Pancreas (tissue), 10 donors: ENCODE measurements at regions not wholly inside any gene's neighbourhood (a gene's known extent, or its start where the extent isn't known, plus 50 kb on each side); places are given as distances from the start of the nearest gene placed in this dataset.

ENCODE experiments used
- ATAC-seq, 4 donors: fragments of 200-7000 bp; cut with Tn5 transposase; one replicate each; pipeline versions ENCODE4 v1.8.0 to v1.9.1; 2020; ENCODE audit warnings: mild to moderate bottlenecking in 4 of 4, moderate library complexity in 4 of 4
- DNase-seq, 6 donors: peaks; one replicate each; pipeline ENCODE4 v3.0.0-alpha.2; 2020
- FAIRE-seq: peaks from 2 replicates; lab custom pipeline; 2012; peaks lifted over from hg19 to GRCh38; lab: Jason Lieb, UNC
- H3K27ac ChIP-seq, 4 donors: fragments of 200-600 bp; sonication (generic); 1 replicate in 3 of 4; 2 replicates in 1 of 4; pipeline versions ENCODE4 v1.5.0 to v1.8.0; 2020
- H3K27me3 ChIP-seq, 4 donors: fragments of 200-600 bp; one replicate each; pipeline ENCODE4 v1.8.0; 2021
- H3K36me3 ChIP-seq, 3 donors: fragments of 200-600 bp; sonication (generic) in 1 of 3; one replicate each; pipeline versions ENCODE4 v1.5.0 to v1.8.0; 2020 to 2021
- H3K4me1 ChIP-seq, 3 donors: fragments of 200-600 bp; one replicate each; pipeline ENCODE4 v1.8.0; 2021
- H3K4me3 ChIP-seq, 4 donors: fragments of 200-600 bp; sonication (generic) in 2 of 4; one replicate each; pipeline versions ENCODE4 v1.5.0 to v1.8.0; 2020 to 2021
- H3K9me3 ChIP-seq, 4 donors: fragments of 200-600 bp; one replicate each; pipeline ENCODE4 v1.8.0; 2021
- CTCF ChIP-seq, 4 donors: fragments of 200-600 bp; sonication (generic) in 3 of 4; IDR thresholded peaks; one replicate each; pipeline versions ENCODE4 v1.5.0 to v1.8.0; 2021; ENCODE audit warnings: antibody characterized with exemption in 4 of 4
- WGBS, 2 donors: extraction: QIAGEN DNeasy Blood & Tissue Kit; methylation state at CpG; one replicate each; pipeline ENCODE4 v1.1.7; 2013; 5-methylcytosine and 5-hydroxymethylcytosine counted together
- intact Hi-C, 3 donors: fragments of 100-400 bp; cut with DNase I; formaldehyde crosslinking; loops; one replicate each; pipeline versions ENCODE4 v1.11.1 to v1.14.2; 2022
- donor health status: healthy with polysubstance abuse.
- donor health status: DM: no; HTN: no; CAD: no; lungs with moderate emphysema.
- donor health status: DM: no; HTN: no; CAD: no.
- donor health status: control.
- donor health status: control.
- donor health status: Bipolar disorder and iron deficiency.
- donor health status: DM: yes; HTN: yes; CAD: no.
- donor health status: DM: no; HTN: no; CAD: no.
- donor health status: DM: no; HTN: no; CAD: no.
- donor health status: DM: yes; HTN: yes; CAD: no.

GRCh38 chr3:180855956-180856355, 56.5 kb upstream of the FXR1 start:
- Histone ChIP-seq H3K9me3 (no peaks in the 10 kb centered on the region), H3K27ac (no peak overlapping the region), H3K4me3 (no peak overlapping the region), H3K27me3 (no peaks in the 10 kb centered on the region), H3K36me3 (no peaks in the 10 kb centered on the region), H3K4me1 (no peaks in the 10 kb centered on the region)
- 65 to 85% methylated on average over 3 of the region's 3 CpGs for WGBS, 2 donors
- ATAC-seq (no peak), DNase-seq (no peak), FAIRE-seq (no peak)
- intact Hi-C loops, result no loop called here
- no peak for TF ChIP-seq CTCF (IDR thresholded peaks at IDR 0.05)

- no peak for ATAC-seq
- Histone ChIP-seq H3K9me3 (no peaks in the 10 kb centered on the region), H3K27me3 (no peaks in the 10 kb centered on the region), H3K27ac (no peak overlapping the region), H3K4me3 (no peak overlapping the region), H3K4me1 (no peaks in the 10 kb centered on the region), H3K36me3 (no peaks in the 10 kb centered on the region)
- intact Hi-C loops, result no loop called here
- TF ChIP-seq CTCF (IDR thresholded peaks at IDR 0.05), result no peak
- FAIRE-seq, result no peak
- no peak for DNase-seq
Measured at GRCh38 chr3:180860180-180860858, 52.2 kb upstream of the FXR1 start.
